ENCODE measurements at regions not wholly inside any gene's neighbourhood (a gene's known extent, or its start where the extent isn't known, plus 50 kb on each side); places are given as distances from the start of the nearest gene placed in this dataset.

DNA sequence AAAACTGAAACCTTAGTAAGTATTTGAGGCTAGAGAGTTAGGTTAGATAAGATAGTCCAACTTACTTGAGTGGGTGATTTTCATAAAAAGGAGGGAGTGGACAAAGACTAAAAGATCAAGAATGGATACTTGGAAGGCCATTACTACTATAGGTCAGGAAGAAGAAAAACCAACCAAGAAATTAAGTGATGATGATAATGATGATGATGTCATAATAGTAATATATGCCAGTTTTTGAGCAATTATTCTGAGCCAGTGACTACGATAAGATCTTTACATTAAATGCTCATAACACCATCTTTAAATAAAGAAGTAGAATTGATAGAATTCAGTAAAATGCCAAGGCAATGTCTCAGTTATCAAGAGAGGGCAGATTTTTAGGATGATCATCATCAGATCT is 430.7 kb upstream of the ADAMTS5 start:
- H3K4me1 ChIP-seq = no peaks in the 10 kb centered on the region
- no peak overlapping the region for H3K27ac ChIP-seq
- no peaks in the 10 kb centered on the region for H3K36me3 ChIP-seq
- DNase-seq = no peak
- TF ChIP-seq POLR2A (IDR thresholded peaks at IDR 0.05) (no peak), CTCF (IDR thresholded peaks at IDR 0.05) (no peak)
- H3K9me3 ChIP-seq = no peaks in the 10 kb centered on the region
- no peak overlapping the region for H3K4me3 ChIP-seq
- no peaks in the 10 kb centered on the region for H3K27me3 ChIP-seq

GRCh38 chr21:27393726-27394125 is 426.8 kb upstream of the ADAMTS5 start:
- Histone ChIP-seq H3K36me3 (no peaks in the 10 kb centered on the region), H3K27me3 (no peaks in the 10 kb centered on the region), H3K4me1 (no peaks in the 10 kb centered on the region), H3K27ac (no peak overlapping the region), H3K4me3 (no peak overlapping the region), H3K9me3 (no peaks in the 10 kb centered on the region)
- no peak for DNase-seq
- no peak for TF ChIP-seq CTCF (IDR thresholded peaks at IDR 0.05)
- TF ChIP-seq POLR2A (IDR thresholded peaks at IDR 0.05) = no peak

DNA sequence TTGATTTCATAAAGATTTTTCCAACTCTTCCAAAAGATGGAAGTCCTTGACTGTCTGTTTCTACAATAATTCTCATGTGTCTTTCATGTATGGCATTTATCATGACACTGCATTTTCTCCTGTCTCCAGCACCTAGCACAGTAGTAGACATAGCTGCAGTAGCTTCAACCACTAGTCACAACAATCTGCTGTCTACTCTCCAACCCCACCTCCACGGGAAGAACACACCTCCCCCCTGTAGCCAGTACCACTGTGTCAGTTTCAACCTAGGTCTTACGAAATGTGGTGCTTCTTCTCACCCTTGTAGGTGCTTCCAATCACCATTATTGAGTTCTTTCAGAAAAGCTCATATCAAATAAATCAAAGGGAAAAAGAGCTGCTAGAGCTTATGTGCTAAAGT is 425.1 kb upstream of the ADAMTS5 start:
- H3K27ac ChIP-seq = no peak overlapping the region
- H3K4me1 ChIP-seq = no peaks in the 10 kb centered on the region
- DNase-seq = no peak
- H3K27me3 ChIP-seq = no peaks in the 10 kb centered on the region
- H3K9me3 ChIP-seq = no peaks in the 10 kb centered on the region
- no peak for TF ChIP-seq CTCF (IDR thresholded peaks at IDR 0.05)
- TF ChIP-seq POLR2A (IDR thresholded peaks at IDR 0.05) = no peak
- no peaks in the 10 kb centered on the region for H3K36me3 ChIP-seq
- no peak overlapping the region for H3K4me3 ChIP-seq

DNA sequence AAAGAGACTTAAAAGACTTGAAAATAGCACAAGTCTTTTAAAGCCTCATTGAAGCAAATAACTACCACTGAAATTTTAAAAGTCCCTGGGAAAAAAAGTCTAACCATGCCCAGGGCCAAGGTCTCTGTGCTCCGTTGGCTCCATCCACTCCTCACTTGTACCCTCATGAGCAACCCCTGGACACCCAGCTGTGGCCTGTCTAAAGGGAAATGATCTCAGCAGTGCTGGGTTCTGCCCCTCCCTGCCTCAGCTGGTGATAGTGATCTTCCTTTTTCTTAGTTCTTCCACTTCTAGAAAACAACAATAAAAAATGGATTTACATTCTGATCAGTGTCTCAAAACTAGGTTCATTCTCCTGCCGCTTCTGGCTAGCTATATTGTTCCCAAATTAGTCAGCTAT is 423.5 kb upstream of the ADAMTS5 start:
- Histone ChIP-seq H3K36me3 (no peaks in the 10 kb centered on the region), H3K4me3 (no peak overlapping the region), H3K4me1 (no peaks in the 10 kb centered on the region), H3K27me3 (no peaks in the 10 kb centered on the region), H3K9me3 (no peaks in the 10 kb centered on the region), H3K27ac (no peak overlapping the region)
- TF ChIP-seq CTCF (IDR thresholded peaks at IDR 0.05) (no peak), POLR2A (IDR thresholded peaks at IDR 0.05) (no peak)
- DNase-seq = no peak

- Histone ChIP-seq H3K4me3 (no peak overlapping the region), H3K9me3 (no peaks in the 10 kb centered on the region), H3K36me3 (no peaks in the 10 kb centered on the region), H3K4me1 (no peaks in the 10 kb centered on the region), H3K27me3 (no peaks in the 10 kb centered on the region), H3K27ac (no peak overlapping the region)
- no peak for TF ChIP-seq CTCF (IDR thresholded peaks at IDR 0.05)
- no peak for TF ChIP-seq POLR2A (IDR thresholded peaks at IDR 0.05)
- DNase-seq = no peak
Observed at GRCh38 chr21:27388825-27389224, 421.9 kb upstream of the ADAMTS5 start.

DNA sequence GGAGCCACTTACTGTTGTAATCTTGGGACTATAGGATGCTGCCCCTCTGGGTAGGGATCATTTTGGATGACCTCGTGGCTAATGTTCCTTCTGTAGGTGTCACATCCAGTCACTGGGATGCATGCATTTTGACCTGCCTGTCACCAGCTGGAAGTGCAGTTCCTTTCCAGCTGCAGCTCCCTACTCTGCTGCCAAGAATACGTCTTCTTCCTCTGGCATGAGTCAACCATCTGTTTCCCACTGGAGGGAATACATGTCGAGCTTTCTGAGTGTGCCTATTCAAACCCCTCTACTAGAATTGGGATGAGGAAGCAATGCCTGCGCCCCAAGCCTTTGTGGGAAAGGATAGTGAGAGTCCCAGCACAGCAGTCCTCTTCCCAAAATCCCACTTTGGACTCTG is 415.5 kb upstream of the ADAMTS5 start:
- Histone ChIP-seq H3K36me3 (no peaks in the 10 kb centered on the region), H3K4me1 (no peaks in the 10 kb centered on the region), H3K9me3 (no peaks in the 10 kb centered on the region), H3K4me3 (no peak overlapping the region), H3K27me3 (no peaks in the 10 kb centered on the region), H3K27ac (no peak overlapping the region)
- DNase-seq = no peak
- TF ChIP-seq CTCF (IDR thresholded peaks at IDR 0.05) (no peak), POLR2A (IDR thresholded peaks at IDR 0.05) (no peak)
